HCT116 (cell line): ENCODE measurements at regions not wholly inside any gene's neighbourhood (a gene's known extent, or its start where the extent isn't known, plus 50 kb on each side); places are given as distances from the start of the nearest gene placed in this dataset.

Experiments
- ATAC-seq: fragments of 200-7000 bp; cut with Tn5 transposase; 2 replicates; pipeline ENCODE4 v1.9.1; 2020; ENCODE audit warnings: mild to moderate bottlenecking, moderate library complexity
- BruUV-seq: library from RNA; stranded (reverse); fragments of 400-500 nt; replicated peaks from 2 replicates; lab custom pipeline; 2021; lab: Mats Ljungman, UMichigan
- CTCF ChIA-PET: fragments of 300-600 bp; sonication (Branson Sonifier 250); formaldehyde crosslinking; loops from one replicate; lab custom pipeline; 2021; ENCODE audit warnings: antibody characterized with exemption; lab: Charles Lee
- POLR2A ChIA-PET: fragments of 300-600, 350-600 bp; sonication (Branson Sonifier 250); formaldehyde crosslinking; loops from one replicate; lab custom pipeline; 2021; ENCODE audit warnings: antibody characterized with exemption; lab: Charles Lee
- RAD21 ChIA-PET, 2 experiments: fragments of 300-600 bp; sonication (Branson Sonifier 250); formaldehyde crosslinking; loops; one replicate each; lab custom pipeline; 2023; ENCODE audit warnings: low total read pairs in 2 of 2; ENCODE audit not compliant: uncharacterized antibody in 2 of 2, unreplicated experiment in 2 of 2, low non-redundant PET in 1 of 2; lab: Charles Lee
- DNase-seq: peaks from one replicate; pipeline ENCODE4 v3.0.0-alpha.2; 2010; ENCODE audit warnings: low read depth, low spot score
- H2AFZ ChIP-seq: fragments of 200-600 bp; shearing (Covaris generic), sonication (generic); 2 replicates; pipeline ENCODE4 v1.6.1; 2017; ENCODE audit warnings: low read depth, mixed run types, mixed read lengths, antibody characterized with exemption, low read length; ENCODE audit not compliant: poor library complexity, severe bottlenecking
- H3K27ac ChIP-seq: 2 replicates; pipeline ENCODE4 v1.5.1; 2012; ENCODE audit warnings: low read depth, low read length
- H3K27me3 ChIP-seq: fragments of 200-600 bp; sonication (generic); 2 replicates; pipeline ENCODE4 v1.6.1; 2016; ENCODE audit warnings: mixed run types, low read length, mixed read lengths; ENCODE audit not compliant: insufficient read depth
- H3K36me3 ChIP-seq, 2 experiments: fragments of 200-500 bp in 1 of 2; fragments of 200-600 bp in 1 of 2; sonication (Bioruptor generic) in 1 of 2; sonication (generic) in 1 of 2; 2 replicates each; pipeline versions ENCODE4 v1.5.1 to v1.6.1; 2014 to 2016; ENCODE audit warnings: low read length in 2 of 2, inconsistent platforms in 1 of 2, mixed read lengths in 1 of 2, mixed run types in 1 of 2; ENCODE audit not compliant: insufficient read depth in 2 of 2, control insufficient read depth in 1 of 2
- H3K4me1 ChIP-seq, 2 experiments: fragments of 200-600 bp in 1 of 2; sonication (generic) in 1 of 2; 2 replicates each; pipeline versions ENCODE4 v1.5.1 to v1.6.1; 2012 to 2017; ENCODE audit warnings: low read length in 2 of 2, inconsistent platforms in 1 of 2, mild to moderate bottlenecking in 1 of 2, mixed read lengths in 1 of 2, mixed run types in 1 of 2, moderate library complexity in 1 of 2; ENCODE audit not compliant: insufficient read depth in 2 of 2, control insufficient read depth in 1 of 2
- H3K4me2 ChIP-seq: fragments of 200-600 bp; sonication (generic); 2 replicates; pipeline ENCODE4 v1.6.1; 2017; ENCODE audit warnings: mixed run types, low read length, mixed read lengths
- H3K4me3 ChIP-seq, 2 experiments: fragments of 200-600 bp in 1 of 2; sonication (generic) in 1 of 2; replicated peaks in 1 of 2; 2 replicates each; pipeline ENCODE4 v1.5.1; 2011 to 2016; ENCODE audit warnings: low read length in 2 of 2, control low read depth in 1 of 2, low read depth in 1 of 2, mild to moderate bottlenecking in 1 of 2, mixed read lengths in 1 of 2, mixed run types in 1 of 2
- H3K79me2 ChIP-seq: fragments of 200-600 bp; sonication (generic); 2 replicates; pipeline ENCODE4 v1.6.1; 2017; ENCODE audit warnings: mild to moderate bottlenecking, mixed run types, low read length, moderate library complexity, mixed read lengths; ENCODE audit not compliant: insufficient read depth
- H3K9ac ChIP-seq: fragments of 200-600 bp; sonication (generic); 2 replicates; pipeline ENCODE4 v1.6.1; 2016; ENCODE audit warnings: low read length, mixed read lengths
- H3K9me2 ChIP-seq: fragments of 200-600 bp; sonication (generic), shearing (Covaris generic); 2 replicates; pipeline ENCODE4 v1.6.1; 2017; ENCODE audit warnings: mixed run types, mild to moderate bottlenecking, moderate library complexity; ENCODE audit not compliant: insufficient read depth
- H3K9me3 ChIP-seq, 2 experiments: fragments of 200-500 bp in 1 of 2; fragments of 200-600 bp in 1 of 2; sonication (Bioruptor generic) in 1 of 2; sonication (generic) in 1 of 2; 2 replicates each; pipeline ENCODE4 v1.6.1; 2014 to 2017; ENCODE audit warnings: low read length in 2 of 2, mixed read lengths in 2 of 2, inconsistent platforms in 1 of 2, low read depth in 1 of 2, mild to moderate bottlenecking in 1 of 2, mixed run types in 1 of 2, moderate library complexity in 1 of 2; ENCODE audit not compliant: control insufficient read depth in 1 of 2, insufficient read depth in 1 of 2
- H4K20me1 ChIP-seq: fragments of 200-600 bp; sonication (generic), shearing (Covaris generic); 2 replicates; pipeline ENCODE4 v1.6.1; 2017; ENCODE audit warnings: mixed run types, mild to moderate bottlenecking, moderate library complexity; ENCODE audit not compliant: insufficient read depth
- CBX3 ChIP-seq: IDR thresholded peaks from 2 replicates; pipeline ENCODE4 v1.6.1; 2012; ENCODE audit warnings: low read depth
- ELF1 ChIP-seq: IDR thresholded peaks from 2 replicates; pipeline ENCODE4 v1.6.1; 2012; ENCODE audit warnings: low read depth, borderline replicate concordance
- JUND ChIP-seq: IDR thresholded peaks from 2 replicates; pipeline ENCODE4 v1.6.1; 2012
- RAD21 ChIP-seq: IDR thresholded peaks from 2 replicates; pipeline ENCODE4 v1.6.1; 2012; ENCODE audit warnings: low read depth, mild to moderate bottlenecking
- SP1 ChIP-seq: IDR thresholded peaks from 2 replicates; pipeline ENCODE4 v1.6.1; 2012; ENCODE audit warnings: low read depth
- SRF ChIP-seq: IDR thresholded peaks from 2 replicates; pipeline ENCODE4 v1.6.1; 2012; ENCODE audit warnings: low read depth
- YY1 ChIP-seq: IDR thresholded peaks from 2 replicates; pipeline ENCODE4 v1.6.1; 2011; ENCODE audit warnings: low read length, low read depth, moderate library complexity, mild to moderate bottlenecking; ENCODE audit not compliant: insufficient replicate concordance; ENCODE audit errors: extremely low read depth
- ZFX ChIP-seq: fragments of 450-650 bp; IDR thresholded peaks from 2 replicates; pipeline ENCODE4 v1.6.1; 2017
- ZNF274 ChIP-seq: fragments of 200-500 bp; sonication (Bioruptor generic); IDR thresholded peaks from 2 replicates; pipeline ENCODE4 v1.6.1; 2014; ENCODE audit warnings: mild to moderate bottlenecking, low read depth, low read length, inconsistent platforms
- intact Hi-C: fragments of 100-400 bp; cut with micrococcal nuclease; formaldehyde crosslinking; loops from 2 replicates; pipeline ENCODE4 v1.10.0; 2022
- TF ChIP-seq, protein P1 (sequence below): IDR thresholded peaks from 2 replicates; pipeline ENCODE4 v1.6.1; 2012
- TF ChIP-seq, protein P2 (sequence below): IDR thresholded peaks from 2 replicates; pipeline ENCODE4 v1.6.1; 2012; ENCODE audit warnings: low read depth

DNA sequence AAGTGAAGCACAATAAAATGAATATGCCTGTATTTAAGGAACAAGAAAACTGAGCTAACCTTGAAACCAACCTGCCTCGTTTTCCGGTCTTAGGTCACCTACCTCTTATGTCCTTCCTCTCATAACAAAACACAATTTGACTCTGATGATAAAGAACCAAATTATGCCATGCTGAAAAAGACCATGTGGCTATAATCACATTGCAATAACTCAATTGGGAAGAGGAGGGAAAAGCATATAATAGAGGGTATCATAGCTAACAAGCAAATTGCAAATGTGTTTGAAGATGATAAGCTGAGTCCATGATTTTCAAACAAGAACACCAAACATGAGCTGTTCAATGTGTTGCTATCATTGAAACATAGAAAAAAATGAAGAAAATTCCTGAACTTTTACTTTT lies 260.8 kb downstream of the PLK2 start:
- intact Hi-C loops: loop anchor here (10.0 kb wide), 1 partner anchor 524 kb away; no protein-coding TSS in a partner anchor
- ChIA-PET RAD21 (no interaction called here), POLR2A (interaction anchor here (1.4 kb wide), 1 partner anchor 12 kb away, joined by 3 read pairs; no protein-coding TSS in a partner anchor), CTCF (no interaction called here)
- H3K4me3 ChIP-seq: no peak overlapping the region
- no peaks in the 10 kb centered on the region for H3K79me2 ChIP-seq
- no peak for TF ChIP-seq JUND
- TF ChIP-seq YY1: no peak
- no peak for TF ChIP-seq SP1
- TF ChIP-seq RAD21: no peak
- TF ChIP-seq ZFX: no peak
- TF ChIP-seq, protein P1, sequence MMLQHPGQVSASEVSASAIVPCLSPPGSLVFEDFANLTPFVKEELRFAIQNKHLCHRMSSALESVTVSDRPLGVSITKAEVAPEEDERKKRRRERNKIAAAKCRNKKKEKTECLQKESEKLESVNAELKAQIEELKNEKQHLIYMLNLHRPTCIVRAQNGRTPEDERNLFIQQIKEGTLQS: no peak
- H3K9me3 ChIP-seq: no peaks in the 10 kb centered on the region
- H4K20me1 ChIP-seq: no peaks in the 10 kb centered on the region
- no peaks in the 10 kb centered on the region for H3K27me3 ChIP-seq
- DNase-seq (no peak), ATAC-seq (no peak)
- no peak overlapping the region for H3K27ac ChIP-seq
- H3K9me2 ChIP-seq: no peaks in the 10 kb centered on the region
- no peak overlapping the region for H2AFZ ChIP-seq
- no peak overlapping the region for H3K4me2 ChIP-seq
- no TSS peak for BruUV-seq
- no peaks in the 10 kb centered on the region for H3K36me3 ChIP-seq
- H3K4me1 ChIP-seq: no peaks in the 10 kb centered on the region
- H3K9ac ChIP-seq: no peak overlapping the region

DNA sequence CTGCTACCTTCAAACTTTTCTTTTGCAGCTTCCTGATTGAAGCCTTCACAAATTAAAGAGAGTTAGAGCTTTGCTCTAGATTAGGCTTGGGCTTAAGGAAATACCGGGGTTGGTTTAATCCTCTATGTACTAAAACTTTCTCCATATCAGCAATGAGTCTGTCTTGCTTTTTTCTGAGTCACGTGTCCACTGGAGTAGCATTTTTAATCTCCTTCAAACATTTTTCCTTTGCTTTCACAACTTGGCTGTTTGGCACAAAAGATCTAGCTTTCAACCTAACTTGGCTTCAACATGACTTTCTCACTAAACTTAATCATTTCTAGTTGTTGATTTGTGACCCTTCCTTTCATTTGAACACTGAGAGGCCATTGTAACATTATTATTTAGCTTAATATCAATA lies 261.6 kb downstream of the PLK2 start:
- no peak for DNase-seq
- H3K36me3 ChIP-seq: no peaks in the 10 kb centered on the region
- no peaks in the 10 kb centered on the region for H3K4me1 ChIP-seq
- no peak overlapping the region for H3K4me2 ChIP-seq
- intact Hi-C loops: loop anchor here (10.0 kb wide), 1 partner anchor 524 kb away; no protein-coding TSS in a partner anchor
- ChIA-PET CTCF (no interaction called here), POLR2A (interaction anchor here (1.4 kb wide), 1 partner anchor 12 kb away, joined by 3 read pairs; no protein-coding TSS in a partner anchor), RAD21 (interaction anchor here in 1 of 2 experiments (0.7 kb wide), 1 partner anchor 766 kb away, joined by 3 read pairs; no protein-coding TSS in a partner anchor)
- no TSS peak for BruUV-seq
- no peak for TF ChIP-seq ELF1
- no peak for TF ChIP-seq ZNF274
- no peak for TF ChIP-seq JUND
- no peak for TF ChIP-seq CBX3
- TF ChIP-seq SRF: no peak
- no peak for TF ChIP-seq SP1
- TF ChIP-seq, protein P2, sequence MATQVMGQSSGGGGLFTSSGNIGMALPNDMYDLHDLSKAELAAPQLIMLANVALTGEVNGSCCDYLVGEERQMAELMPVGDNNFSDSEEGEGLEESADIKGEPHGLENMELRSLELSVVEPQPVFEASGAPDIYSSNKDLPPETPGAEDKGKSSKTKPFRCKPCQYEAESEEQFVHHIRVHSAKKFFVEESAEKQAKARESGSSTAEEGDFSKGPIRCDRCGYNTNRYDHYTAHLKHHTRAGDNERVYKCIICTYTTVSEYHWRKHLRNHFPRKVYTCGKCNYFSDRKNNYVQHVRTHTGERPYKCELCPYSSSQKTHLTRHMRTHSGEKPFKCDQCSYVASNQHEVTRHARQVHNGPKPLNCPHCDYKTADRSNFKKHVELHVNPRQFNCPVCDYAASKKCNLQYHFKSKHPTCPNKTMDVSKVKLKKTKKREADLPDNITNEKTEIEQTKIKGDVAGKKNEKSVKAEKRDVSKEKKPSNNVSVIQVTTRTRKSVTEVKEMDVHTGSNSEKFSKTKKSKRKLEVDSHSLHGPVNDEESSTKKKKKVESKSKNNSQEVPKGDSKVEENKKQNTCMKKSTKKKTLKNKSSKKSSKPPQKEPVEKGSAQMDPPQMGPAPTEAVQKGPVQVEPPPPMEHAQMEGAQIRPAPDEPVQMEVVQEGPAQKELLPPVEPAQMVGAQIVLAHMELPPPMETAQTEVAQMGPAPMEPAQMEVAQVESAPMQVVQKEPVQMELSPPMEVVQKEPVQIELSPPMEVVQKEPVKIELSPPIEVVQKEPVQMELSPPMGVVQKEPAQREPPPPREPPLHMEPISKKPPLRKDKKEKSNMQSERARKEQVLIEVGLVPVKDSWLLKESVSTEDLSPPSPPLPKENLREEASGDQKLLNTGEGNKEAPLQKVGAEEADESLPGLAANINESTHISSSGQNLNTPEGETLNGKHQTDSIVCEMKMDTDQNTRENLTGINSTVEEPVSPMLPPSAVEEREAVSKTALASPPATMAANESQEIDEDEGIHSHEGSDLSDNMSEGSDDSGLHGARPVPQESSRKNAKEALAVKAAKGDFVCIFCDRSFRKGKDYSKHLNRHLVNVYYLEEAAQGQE: no peak
- no peaks in the 10 kb centered on the region for H4K20me1 ChIP-seq
- no peaks in the 10 kb centered on the region for H3K79me2 ChIP-seq
- no peak overlapping the region for H3K27ac ChIP-seq
- H3K4me3 ChIP-seq: no peak overlapping the region
- H3K27me3 ChIP-seq: no peaks in the 10 kb centered on the region
- ATAC-seq: no peak
- no peak overlapping the region for H2AFZ ChIP-seq
- H3K9ac ChIP-seq: no peak overlapping the region
- H3K9me3 ChIP-seq: no peaks in the 10 kb centered on the region
- H3K9me2 ChIP-seq: no peaks in the 10 kb centered on the region
